Colonic mucosa (tissue), 4 donors: ENCODE measurements at regions not wholly inside any gene's neighbourhood (a gene's known extent, or its start where the extent isn't known, plus 50 kb on each side); places are given as distances from the start of the nearest gene placed in this dataset.

ENCODE experiments used
- DNase-seq: peaks from one replicate; pipeline ENCODE4 v3.0.0-alpha.2; 2020
- H3K27ac ChIP-seq: fragments of 200-600 bp; one replicate; pipeline ENCODE4 v1.8.0; 2021
- H3K27me3 ChIP-seq: fragments of 200-600 bp; one replicate; pipeline ENCODE4 v1.8.0; 2021
- H3K36me3 ChIP-seq: fragments of 200-600 bp; one replicate; pipeline ENCODE4 v1.8.0; 2021
- H3K4me1 ChIP-seq: fragments of 200-600 bp; one replicate; pipeline ENCODE4 v1.8.0; 2021; ENCODE audit warnings: mild to moderate bottlenecking
- H3K4me3 ChIP-seq: fragments of 200-600 bp; one replicate; pipeline ENCODE4 v1.8.0; 2021
- H3K9ac ChIP-seq, 2 donors: one replicate each; pipeline ENCODE4 v1.7.0; 2013; ENCODE audit warnings: control low read depth in 2 of 2, low read depth in 2 of 2, low read length in 2 of 2
- H3K9me3 ChIP-seq: fragments of 200-600 bp; one replicate; pipeline ENCODE4 v1.8.0; 2021
- intact Hi-C: fragments of 100-400 bp; cut with DNase I; formaldehyde crosslinking; loops from one replicate; pipeline ENCODE4 v1.14.1; 2022
- TF ChIP-seq, protein P1 (sequence below): fragments of 200-600 bp; IDR thresholded peaks from one replicate; pipeline ENCODE4 v1.8.0; 2022; ENCODE audit warnings: antibody characterized with exemption, mild to moderate bottlenecking
- donor health status: healthy.
- donor health status: DM: no; HTN: no; CAD: no.
- donor health status: DM: no; HTN: no; CAD: no.

DNA sequence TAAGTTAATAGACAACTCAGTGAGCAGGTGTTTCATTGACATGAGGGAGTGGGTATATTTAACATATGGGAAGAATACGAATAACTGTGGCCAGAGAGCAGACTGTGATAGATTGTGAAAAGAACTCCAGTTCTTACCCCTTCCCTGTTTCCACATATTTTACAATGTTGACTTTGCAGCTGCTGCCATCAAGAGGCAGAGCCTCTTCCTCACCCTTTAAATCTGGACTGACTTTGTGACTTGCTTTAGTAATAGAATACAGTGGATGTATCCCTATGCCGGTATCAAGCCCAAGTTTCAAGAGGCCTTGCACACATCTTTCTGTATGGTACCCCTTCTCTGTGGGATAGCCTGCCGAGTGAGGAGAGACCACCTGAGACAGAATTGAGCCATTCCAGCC, 356.7 kb downstream of the ETNK1 start:
- DNase-seq, result no peak
- no peaks in the 10 kb centered on the region for H3K4me1 ChIP-seq
- intact Hi-C loops, result no loop called here

GRCh38 chr12:22982635-22983034, 357.7 kb downstream of the ETNK1 start:
- H3K9me3 ChIP-seq, result no peaks in the 10 kb centered on the region
- H3K36me3 ChIP-seq, result no peaks in the 10 kb centered on the region
- TF ChIP-seq, protein P1, sequence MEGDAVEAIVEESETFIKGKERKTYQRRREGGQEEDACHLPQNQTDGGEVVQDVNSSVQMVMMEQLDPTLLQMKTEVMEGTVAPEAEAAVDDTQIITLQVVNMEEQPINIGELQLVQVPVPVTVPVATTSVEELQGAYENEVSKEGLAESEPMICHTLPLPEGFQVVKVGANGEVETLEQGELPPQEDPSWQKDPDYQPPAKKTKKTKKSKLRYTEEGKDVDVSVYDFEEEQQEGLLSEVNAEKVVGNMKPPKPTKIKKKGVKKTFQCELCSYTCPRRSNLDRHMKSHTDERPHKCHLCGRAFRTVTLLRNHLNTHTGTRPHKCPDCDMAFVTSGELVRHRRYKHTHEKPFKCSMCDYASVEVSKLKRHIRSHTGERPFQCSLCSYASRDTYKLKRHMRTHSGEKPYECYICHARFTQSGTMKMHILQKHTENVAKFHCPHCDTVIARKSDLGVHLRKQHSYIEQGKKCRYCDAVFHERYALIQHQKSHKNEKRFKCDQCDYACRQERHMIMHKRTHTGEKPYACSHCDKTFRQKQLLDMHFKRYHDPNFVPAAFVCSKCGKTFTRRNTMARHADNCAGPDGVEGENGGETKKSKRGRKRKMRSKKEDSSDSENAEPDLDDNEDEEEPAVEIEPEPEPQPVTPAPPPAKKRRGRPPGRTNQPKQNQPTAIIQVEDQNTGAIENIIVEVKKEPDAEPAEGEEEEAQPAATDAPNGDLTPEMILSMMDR, result no peak
- no peak overlapping the region for H3K4me3 ChIP-seq
- intact Hi-C loops, result no loop called here
- DNase-seq, result no peak
- no peaks in the 10 kb centered on the region for H3K27me3 ChIP-seq
- H3K4me1 ChIP-seq, result no peaks in the 10 kb centered on the region
- no peak overlapping the region for H3K27ac ChIP-seq
- no peak overlapping the region for H3K9ac ChIP-seq

More for the DNA sequence above, 356.7 kb downstream of the ETNK1 start:
- Histone ChIP-seq H3K9me3 (no peaks in the 10 kb centered on the region), H3K27me3 (no peaks in the 10 kb centered on the region), H3K36me3 (no peaks in the 10 kb centered on the region), H3K27ac (no peak overlapping the region), H3K4me3 (no peak overlapping the region), H3K9ac (no peak overlapping the region)
- TF ChIP-seq, protein P1, result no peak

DNA sequence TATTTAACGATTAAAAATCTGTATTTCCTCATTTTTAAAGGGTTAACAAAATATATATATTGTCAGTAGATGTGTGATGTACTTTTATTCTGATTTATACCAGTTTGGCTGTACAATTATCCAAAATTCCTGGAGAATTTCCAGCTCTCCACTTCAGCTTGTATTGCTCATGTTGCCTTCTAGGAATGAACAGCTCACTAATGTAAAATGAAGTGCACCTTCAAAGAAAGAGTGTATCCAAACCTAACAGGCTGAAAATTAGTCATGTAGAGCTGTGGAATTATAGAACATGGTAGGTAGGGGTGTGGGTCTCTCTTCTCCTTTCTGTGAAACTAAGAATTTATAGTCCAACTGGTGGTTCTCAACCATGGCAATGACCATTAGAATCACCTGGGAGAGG, 362.0 kb downstream of the ETNK1 start:
- no peak for DNase-seq
- TF ChIP-seq, protein P1, result no peak
- Histone ChIP-seq H3K9me3 (no peaks in the 10 kb centered on the region), H3K27ac (no peak overlapping the region), H3K27me3 (no peaks in the 10 kb centered on the region), H3K9ac (no peak overlapping the region), H3K4me1 (no peaks in the 10 kb centered on the region), H3K4me3 (no peak overlapping the region), H3K36me3 (no peaks in the 10 kb centered on the region)
- intact Hi-C loops, result no loop called here

DNA sequence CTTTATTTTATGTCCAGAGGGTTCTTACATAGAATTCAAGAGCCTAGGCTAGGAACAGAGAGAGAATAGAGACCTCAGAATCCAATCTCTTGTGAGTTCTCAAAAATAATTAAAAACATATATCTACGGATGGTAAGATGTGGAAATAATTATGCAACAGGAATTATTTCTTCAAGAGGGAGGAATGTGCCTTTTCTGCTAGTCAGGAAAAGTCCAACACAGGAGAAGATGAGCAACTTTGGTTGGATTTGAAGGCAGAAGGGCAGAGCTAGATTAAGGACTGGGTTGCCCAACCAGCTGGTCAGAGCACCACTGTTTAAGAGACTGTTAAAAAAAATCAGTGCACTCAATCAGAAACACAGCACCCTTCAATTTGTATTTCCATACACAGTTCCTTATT, 365.5 kb downstream of the ETNK1 start:
- DNase-seq, result no peak
- Histone ChIP-seq H3K4me3 (no peak overlapping the region), H3K27me3 (no peaks in the 10 kb centered on the region), H3K9me3 (no peaks in the 10 kb centered on the region), H3K36me3 (no peaks in the 10 kb centered on the region), H3K27ac (no peak overlapping the region), H3K4me1 (no peaks in the 10 kb centered on the region), H3K9ac (no peak overlapping the region)
- TF ChIP-seq, protein P1, result no peak
- intact Hi-C loops, result no loop called here

- no peaks in the 10 kb centered on the region for H3K9me3 ChIP-seq
- H3K4me1 ChIP-seq, result no peaks in the 10 kb centered on the region
- intact Hi-C loops, result no loop called here
- no peaks in the 10 kb centered on the region for H3K27me3 ChIP-seq
- TF ChIP-seq, protein P1, result no peak
- no peak overlapping the region for H3K9ac ChIP-seq
- H3K36me3 ChIP-seq, result no peaks in the 10 kb centered on the region
- no peak overlapping the region for H3K4me3 ChIP-seq
- DNase-seq, result no peak
- H3K27ac ChIP-seq, result no peak overlapping the region
These were observed 366.4 kb downstream of the ETNK1 start for GRCh38 chr12:22991250-22991844.
